ENCODE measurements at regions not wholly inside any gene's neighbourhood (a gene's known extent, or its start where the extent isn't known, plus 50 kb on each side); places are given as distances from the start of the nearest gene placed in this dataset.

GRCh38 chr20:63141531-63141930, 74.4 kb downstream of the YTHDF1 start:
- no peak for DNase-seq
- Histone ChIP-seq H3K4me2 (no peak overlapping the region), H3K36me3 (replicated peaks in 1 of 2; ENCODE audit: control insufficient read depth in 1 of 2, insufficient read depth in 2 of 2, low read length in 1 of 2) (no peaks in the 10 kb centered on the region), H3F3A (replicated peaks; ENCODE audit: insufficient read depth) (no peaks in the 10 kb centered on the region), H3K4me1 (ENCODE audit: control insufficient read depth in 1 of 2, insufficient read depth in 2 of 2, low read depth in 1 of 2, low read length in 1 of 2) (no peaks in the 10 kb centered on the region), H3K27me3 (ENCODE audit: insufficient read depth) (peaks cover 50% of the 10 kb centered on the region), H3K9me3 (peaks cover 4% of the 10 kb centered on the region; the same call in 1 of the 2 replicates), H3K4me3 (ENCODE audit: low read depth in 2 of 2, low read length in 1 of 2) (no peak overlapping the region), H4K20me1 (ENCODE audit: insufficient read depth) (no peaks in the 10 kb centered on the region), H3K9me2 (no peaks in the 10 kb centered on the region), H3K27ac (ENCODE audit: low read depth in 2 of 2, low read length in 1 of 2) (no peak overlapping the region), H2AFZ (ENCODE audit: low read depth) (no peak overlapping the region), H3K9ac (no peak overlapping the region), H3K79me2 (ENCODE audit: insufficient read depth) (no peaks in the 10 kb centered on the region)
- ChIA-PET CTCF (no interaction called here), POLR2A (no interaction called here)
- 50% methylated on average over 11 of the region's 12 CpGs for WGBS (ENCODE audit: low lambda C conversion rate)
- TF ChIP-seq RAD21 (IDR thresholded peaks at IDR 0.05; ENCODE audit: low read length) (no peak), CTCF (IDR thresholded peaks at IDR 0.05) (no peak), TCF12 (IDR thresholded peaks at IDR 0.05) (no peak), USF2 (IDR thresholded peaks at IDR 0.05; ENCODE audit: borderline replicate concordance, low read depth, low read length) (no peak), MEF2A (IDR thresholded peaks at IDR 0.05; ENCODE audit: borderline replicate concordance, low read depth) (no peak), JUND (IDR thresholded peaks at IDR 0.05) (no peak), TEAD4 (IDR thresholded peaks at IDR 0.05; ENCODE audit: borderline replicate concordance, insufficient read depth) (no peak)

GRCh38 chr20:63140514-63141433, 75.2 kb downstream of the YTHDF1 start:
- CTCF ChIA-PET, result no interaction called here
- TF ChIP-seq ZBTB33 (IDR thresholded peaks at IDR 0.05; ENCODE audit: borderline replicate concordance, low read depth) (no peak), GATA2 (CRISPR knock-in tag; IDR thresholded peaks at IDR 0.05) (no peak), FOSL2 (IDR thresholded peaks at IDR 0.05; ENCODE audit: borderline replicate concordance, low read depth) (no peak), REST (IDR thresholded peaks at IDR 0.05; ENCODE audit: low read depth, low read length) (no peak), ELF1 (IDR thresholded peaks at IDR 0.05) (no peak), NFIC (IDR thresholded peaks at IDR 0.05; ENCODE audit: borderline replicate concordance) (no peak), RCOR1 (IDR thresholded peaks at IDR 0.05; ENCODE audit: low read length) (no peak), MAX (IDR thresholded peaks at IDR 0.05; ENCODE audit: low read depth) (no peak), MEF2A (IDR thresholded peaks at IDR 0.05; ENCODE audit: borderline replicate concordance, low read depth) (no peak), RAD21 (IDR thresholded peaks at IDR 0.05; ENCODE audit: low read length) (no peak)
- no peak overlapping the region for H3K27ac ChIP-seq (ENCODE audit: low read depth in 2 of 2, low read length in 1 of 2)

More at GRCh38 chr20:63140514-63141433, 75.2 kb downstream of the YTHDF1 start:
- POLR2A ChIA-PET, result no interaction called here
- Histone ChIP-seq H3K4me3 (ENCODE audit: low read depth in 2 of 2, low read length in 1 of 2) (no peak overlapping the region), H3K27me3 (ENCODE audit: insufficient read depth) (peaks cover 50% of the 10 kb centered on the region), H3K9me2 (no peaks in the 10 kb centered on the region), H3K36me3 (replicated peaks in 1 of 2; ENCODE audit: control insufficient read depth in 1 of 2, insufficient read depth in 2 of 2, low read length in 1 of 2) (no peaks in the 10 kb centered on the region), H3K4me2 (no peak overlapping the region), H3F3A (replicated peaks; ENCODE audit: insufficient read depth) (no peaks in the 10 kb centered on the region), H3K9me3 (no peaks in the 10 kb centered on the region), H3K4me1 (ENCODE audit: control insufficient read depth in 1 of 2, insufficient read depth in 2 of 2, low read depth in 1 of 2, low read length in 1 of 2) (no peaks in the 10 kb centered on the region), H3K9ac (no peak overlapping the region), H4K20me1 (ENCODE audit: insufficient read depth) (no peaks in the 10 kb centered on the region), H2AFZ (ENCODE audit: low read depth) (no peak overlapping the region), H3K79me2 (ENCODE audit: insufficient read depth) (no peaks in the 10 kb centered on the region)
- no peak for DNase-seq
- 20% methylated on average over 15 of the region's 24 CpGs for WGBS (ENCODE audit: low lambda C conversion rate)

All from SK-N-SH (cell line).